GM18517 (cell line): ENCODE measurements at regions not wholly inside any gene's neighbourhood (a gene's known extent, or its start where the extent isn't known, plus 50 kb on each side); places are given as distances from the start of the nearest gene placed in this dataset.

Source experiments
- ATAC-seq: cut with Tn5 transposase; IDR thresholded peaks from one replicate; pipeline ENCODE4 v1.9.1; 2021; ENCODE audit warnings: mild to moderate bottlenecking, moderate library complexity; ENCODE audit not compliant: unreplicated experiment

DNA sequence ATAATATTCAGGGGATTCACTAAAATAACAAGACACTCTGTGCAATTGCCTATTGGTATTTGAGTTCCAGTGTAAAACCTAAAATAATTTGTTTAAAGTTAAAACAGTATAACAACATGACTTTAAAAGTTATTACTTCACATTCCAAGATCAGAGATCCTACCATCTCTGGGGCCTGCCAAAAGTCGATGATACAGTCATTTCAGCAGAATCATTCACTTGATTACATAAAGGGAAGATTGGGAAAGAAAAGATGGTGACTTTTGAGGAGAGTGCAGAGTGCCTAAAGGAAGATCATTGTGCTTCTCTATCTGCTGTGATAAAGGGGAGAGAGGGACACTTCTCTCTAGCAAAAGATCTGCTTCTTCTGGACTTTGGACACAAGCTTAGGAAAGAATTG, 784.4 kb upstream of the ADGRL4 start:
- ATAC-seq: no peak

DNA sequence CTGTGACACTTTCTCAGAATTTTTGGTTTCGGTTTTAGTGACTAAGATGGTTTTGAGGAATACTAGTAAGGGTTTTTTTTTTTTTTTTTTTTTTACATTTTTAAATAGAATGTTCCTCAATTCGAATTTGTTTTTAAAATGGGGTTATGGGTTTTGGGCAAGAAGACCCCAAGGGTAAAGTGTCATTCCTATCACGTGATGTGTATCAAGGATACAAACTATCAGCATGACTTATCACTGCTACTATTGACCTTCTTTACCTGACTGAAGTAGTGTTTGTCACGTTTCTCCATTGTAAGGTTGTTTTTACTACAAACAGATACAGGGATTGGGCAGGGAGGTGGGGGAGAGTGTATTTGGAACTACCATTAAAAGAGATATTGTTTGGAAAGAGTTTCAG, 781.1 kb upstream of the ADGRL4 start:
- ATAC-seq: no peak

- ATAC-seq: no peak
Measured at GRCh38 chr1:79785964-79786363, 779.4 kb upstream of the ADGRL4 start.

GRCh38 chr1:79785561-79785960, 779.0 kb upstream of the ADGRL4 start:
- ATAC-seq: no peak

- no peak for ATAC-seq
Measured at GRCh38 chr1:79781261-79781660, 774.7 kb upstream of the ADGRL4 start.

DNA sequence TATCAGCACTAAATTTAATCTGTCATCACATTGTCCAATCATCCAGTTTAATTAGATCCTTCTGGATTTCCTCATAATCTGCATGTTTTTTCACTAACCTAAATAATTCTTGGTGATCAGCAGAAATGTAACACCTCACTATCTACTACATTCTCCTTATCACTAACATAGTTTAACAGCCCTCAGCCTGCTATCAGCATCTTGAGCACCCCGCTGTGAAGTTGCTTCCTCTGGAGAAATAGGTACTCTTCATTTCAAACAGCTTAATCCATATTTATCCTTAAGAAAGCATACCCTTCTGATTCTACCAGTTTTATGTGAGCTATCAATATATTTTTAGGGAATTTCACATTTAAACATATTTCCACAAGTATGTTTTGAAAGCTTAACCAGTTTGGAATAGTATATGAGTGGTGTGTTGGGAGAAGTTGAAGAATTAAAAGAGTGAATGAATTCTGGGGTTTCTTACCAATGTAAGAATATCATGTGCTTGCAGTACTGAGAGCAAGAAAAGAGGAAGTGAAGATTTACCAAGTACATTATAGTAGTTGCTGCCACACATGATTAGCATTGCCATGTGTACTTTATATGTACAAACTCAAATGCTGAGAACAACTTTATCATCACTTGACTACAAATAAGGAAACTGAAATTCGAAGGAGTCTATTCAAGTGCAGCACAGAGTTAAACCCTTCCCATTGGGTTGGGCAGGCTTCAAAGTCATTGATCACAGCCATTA, 771.1 kb upstream of the ADGRL4 start:
- ATAC-seq: peak; percentile 100

- no peak for ATAC-seq
Measured at GRCh38 chr1:79775402-79775801, 768.9 kb upstream of the ADGRL4 start.

GRCh38 chr1:79773385-79773784, 766.9 kb upstream of the ADGRL4 start:
- no peak for ATAC-seq

GRCh38 chr1:79762461-79762860, 755.9 kb upstream of the ADGRL4 start:
- no peak for ATAC-seq

DNA sequence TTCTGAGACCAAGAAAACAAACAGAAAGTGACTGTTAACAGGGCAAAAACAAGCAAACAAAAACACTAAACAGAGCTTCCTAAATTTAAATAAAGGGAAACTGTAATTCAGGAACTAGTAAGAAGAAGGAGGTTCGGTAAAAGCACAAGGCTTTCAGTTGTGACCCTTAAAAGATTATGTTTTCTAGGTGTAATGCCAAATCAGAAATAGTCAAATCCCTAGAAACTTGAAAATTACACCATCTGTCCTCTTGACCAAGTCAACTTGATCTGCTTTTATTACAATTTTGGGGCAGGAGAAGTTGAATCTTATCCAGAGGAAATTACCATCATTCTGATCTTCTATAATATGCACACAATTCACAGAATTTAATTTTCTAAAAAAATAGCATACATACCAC, 754.0 kb upstream of the ADGRL4 start:
- ATAC-seq: no peak

DNA sequence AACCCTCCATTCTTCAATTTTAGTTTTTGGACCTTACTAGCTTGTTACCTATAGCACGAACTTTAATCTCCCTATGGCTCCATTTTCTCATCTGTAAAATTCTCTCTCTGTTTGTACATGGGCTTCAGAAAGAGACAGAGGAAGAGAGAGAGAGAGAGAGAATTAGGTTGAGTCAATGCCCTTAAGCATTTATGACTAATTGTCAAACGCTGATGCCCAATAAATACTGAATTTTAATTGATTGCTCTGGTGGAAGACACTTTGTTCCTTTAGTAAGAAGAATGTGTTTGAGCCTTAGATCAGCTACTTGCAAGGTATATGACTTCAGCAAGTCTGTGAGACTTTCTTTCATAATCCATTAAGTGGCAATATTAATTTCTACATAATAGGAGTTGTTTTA, 743.1 kb upstream of the ADGRL4 start:
- ATAC-seq: no peak

DNA sequence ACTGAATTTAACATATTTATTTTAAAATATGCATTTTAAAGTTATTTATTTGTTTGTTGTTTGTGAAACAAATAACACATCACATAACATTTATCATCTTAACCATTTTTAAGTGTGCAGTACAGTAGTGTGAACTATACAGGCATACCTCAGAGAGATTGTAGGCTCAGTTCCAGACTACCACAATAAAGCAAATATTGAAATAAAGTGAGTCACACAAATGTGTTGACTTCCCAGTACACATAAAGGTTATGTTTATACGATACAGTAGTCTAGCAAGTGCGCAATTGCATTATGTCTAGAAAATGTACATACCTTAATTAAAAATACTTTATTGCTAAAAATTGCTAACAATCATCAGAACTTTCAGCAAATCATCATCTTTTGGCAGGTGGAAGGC, 739.4 kb upstream of the ADGRL4 start:
- no peak for ATAC-seq

DNA sequence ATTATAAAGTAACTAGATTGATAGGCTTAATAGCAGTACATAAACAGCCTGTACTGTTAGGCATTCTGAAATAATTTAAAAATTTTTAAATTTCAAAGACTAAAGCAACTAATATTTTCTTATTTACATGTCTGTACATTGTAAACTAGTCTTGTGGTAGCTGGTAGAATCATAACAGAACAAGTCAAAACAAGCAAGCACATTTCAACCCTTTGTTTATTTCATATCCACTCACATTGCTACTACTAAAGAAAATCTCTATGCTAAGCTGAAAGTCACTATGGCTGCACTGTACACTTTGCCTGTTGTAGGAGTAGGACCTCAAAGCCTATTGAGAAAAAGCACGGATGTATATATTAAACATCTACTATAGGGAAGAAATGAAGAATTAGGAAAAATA, 738.2 kb upstream of the ADGRL4 start:
- ATAC-seq: no peak

- ATAC-seq: peak; percentile 87
Measured at GRCh38 chr1:79741720-79742421, 735.3 kb upstream of the ADGRL4 start.

DNA sequence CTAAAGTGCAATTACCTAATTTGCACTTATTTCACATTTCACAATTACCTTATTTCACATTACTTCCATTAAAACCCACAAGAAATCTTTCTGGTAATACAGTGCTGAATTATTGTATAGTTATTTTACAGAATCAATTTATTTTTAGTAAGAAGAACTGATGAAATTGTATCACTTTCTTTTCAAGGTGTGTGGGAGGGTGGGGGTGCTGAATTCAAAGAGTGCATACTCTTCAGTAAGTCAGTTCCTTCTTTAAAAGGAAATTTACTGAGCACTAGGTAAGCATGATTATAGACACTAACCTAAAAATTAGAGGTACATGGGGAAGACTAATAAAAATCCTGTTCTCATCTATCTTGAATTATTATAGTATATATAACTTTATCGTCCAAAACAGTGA, 731.6 kb upstream of the ADGRL4 start:
- no peak for ATAC-seq

DNA sequence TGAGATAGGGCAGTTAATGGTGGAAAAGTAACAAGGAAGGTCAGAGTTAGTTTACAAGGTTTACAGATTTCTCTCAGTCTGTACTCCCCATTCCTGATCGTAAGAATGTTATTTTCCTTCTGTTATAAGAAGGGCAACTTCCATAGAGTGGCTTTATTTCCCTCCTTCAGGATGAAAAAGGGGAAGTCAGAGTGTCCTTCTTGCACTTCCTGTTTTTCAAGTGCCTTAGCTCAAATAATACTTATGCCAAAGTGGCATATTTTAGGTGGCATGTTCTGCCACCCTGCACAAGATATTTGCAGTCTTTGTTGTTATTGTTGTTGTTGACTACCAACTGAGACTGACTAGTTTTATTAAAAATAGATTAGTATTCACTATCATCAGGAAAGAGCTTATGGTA, 730.7 kb upstream of the ADGRL4 start:
- ATAC-seq: no peak

DNA sequence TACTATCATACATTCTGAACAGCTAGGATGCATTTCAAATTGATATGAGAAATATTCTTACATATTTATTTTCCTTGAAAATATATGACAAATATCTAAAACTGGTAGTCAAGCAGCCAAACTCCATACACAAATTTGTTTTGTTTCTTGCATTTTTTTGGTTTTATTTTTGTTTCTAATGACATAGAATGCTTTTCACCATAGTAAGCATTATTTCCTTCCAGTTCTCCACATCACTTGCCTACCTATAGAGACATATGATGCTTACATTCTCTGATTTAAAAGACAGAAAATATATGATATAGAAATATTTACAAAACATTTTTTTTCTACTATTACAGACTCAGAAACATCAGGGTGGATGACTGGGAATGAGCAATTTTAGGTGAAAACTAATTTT, 726.4 kb upstream of the ADGRL4 start:
- no peak for ATAC-seq

DNA sequence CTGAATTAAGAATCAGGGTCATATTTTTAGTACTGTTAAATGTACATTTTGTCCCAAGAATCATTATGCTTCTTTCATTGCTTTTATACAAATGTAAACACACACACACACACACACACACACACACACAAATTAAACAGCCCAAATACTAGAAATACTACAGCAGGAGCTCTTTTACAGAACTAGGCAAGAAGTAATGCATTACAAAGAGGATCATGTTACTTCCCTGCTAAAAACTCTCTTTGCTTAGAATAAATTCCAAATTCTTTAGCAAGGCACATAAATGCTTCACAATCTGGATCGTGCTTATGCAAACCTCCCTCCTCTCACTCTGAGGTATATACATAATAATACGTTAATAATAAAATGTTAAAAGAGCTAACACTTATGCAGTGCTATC, 720.4 kb upstream of the ADGRL4 start:
- no peak for ATAC-seq

DNA sequence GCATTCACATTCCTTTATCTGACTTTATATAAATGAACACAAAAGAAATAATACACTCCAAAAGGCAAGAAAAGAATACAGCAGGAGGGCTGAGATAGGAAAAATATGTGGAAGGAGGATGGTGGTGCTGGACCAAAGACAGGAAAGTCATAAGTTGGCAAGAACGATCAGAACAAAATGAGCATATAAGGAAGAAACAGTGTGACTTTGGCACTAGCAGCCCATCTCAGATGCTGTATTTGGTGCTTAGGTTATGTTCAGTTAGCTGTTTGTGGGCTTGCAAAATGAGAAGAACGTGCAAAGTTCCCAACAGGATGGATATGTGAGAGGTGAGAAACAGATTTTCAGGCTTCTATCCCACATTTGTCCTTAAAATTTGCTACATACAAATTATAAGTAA, 719.8 kb upstream of the ADGRL4 start:
- ATAC-seq: no peak

DNA sequence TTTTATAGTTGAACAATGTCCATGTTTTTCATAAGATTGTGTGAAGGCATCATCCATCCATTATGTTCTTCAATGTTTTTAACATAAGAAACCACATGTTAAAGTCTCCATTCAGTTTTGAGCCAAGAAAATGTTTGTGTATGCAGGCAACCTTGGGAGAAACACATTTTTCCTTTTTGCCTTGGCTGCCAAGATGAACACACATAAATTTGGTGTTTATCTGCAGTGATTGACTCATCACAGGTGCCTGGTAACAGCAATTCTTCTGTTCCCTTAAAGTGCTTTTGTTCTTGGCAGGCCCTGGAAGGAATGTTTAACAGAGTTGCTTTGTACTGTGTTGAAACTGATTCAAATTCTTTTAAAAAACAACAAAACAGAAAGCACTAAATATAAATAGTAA, 709.9 kb upstream of the ADGRL4 start:
- no peak for ATAC-seq

DNA sequence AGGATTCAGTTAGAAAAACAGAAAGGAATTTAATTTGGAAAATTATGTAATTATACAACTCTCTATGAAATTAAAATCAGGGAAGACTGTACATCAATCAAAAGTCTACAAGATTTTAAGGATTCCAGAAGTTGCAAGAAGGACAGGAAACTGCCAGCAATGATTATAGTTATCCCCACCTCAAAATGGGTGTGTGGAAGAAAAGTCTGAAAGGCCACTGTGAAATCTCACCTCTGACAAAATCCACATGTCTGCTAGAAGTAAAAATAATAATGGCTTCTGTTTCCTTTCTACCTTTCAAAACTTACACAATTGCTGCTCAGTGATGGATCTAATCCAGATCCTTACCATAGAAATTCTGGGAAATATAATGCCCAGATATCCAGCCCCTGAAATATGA, 708.1 kb upstream of the ADGRL4 start:
- ATAC-seq: no peak

- ATAC-seq: peak; percentile 92
Measured at GRCh38 chr1:79711001-79711431, 704.5 kb upstream of the ADGRL4 start.
